B cell (primary cell): ENCODE measurements at regions not wholly inside any gene's neighbourhood (a gene's known extent, or its start where the extent isn't known, plus 50 kb on each side); places are given as distances from the start of the nearest gene placed in this dataset.

Experiments used
- EZH2 ChIP-seq: IDR thresholded peaks from 2 replicates; pipeline ENCODE4 v1.6.1; 2012; ENCODE audit warnings: borderline replicate concordance, low read depth, mild to moderate bottlenecking, moderate library complexity, low read length; ENCODE audit not compliant: insufficient read depth, poor library complexity, severe bottlenecking
- TF ChIP-seq, protein P1 (sequence below): fragments of 200-600 bp; IDR thresholded peaks from one replicate; pipeline ENCODE4 v1.8.0; 2022; ENCODE audit warnings: antibody characterized with exemption, mild to moderate bottlenecking

DNA sequence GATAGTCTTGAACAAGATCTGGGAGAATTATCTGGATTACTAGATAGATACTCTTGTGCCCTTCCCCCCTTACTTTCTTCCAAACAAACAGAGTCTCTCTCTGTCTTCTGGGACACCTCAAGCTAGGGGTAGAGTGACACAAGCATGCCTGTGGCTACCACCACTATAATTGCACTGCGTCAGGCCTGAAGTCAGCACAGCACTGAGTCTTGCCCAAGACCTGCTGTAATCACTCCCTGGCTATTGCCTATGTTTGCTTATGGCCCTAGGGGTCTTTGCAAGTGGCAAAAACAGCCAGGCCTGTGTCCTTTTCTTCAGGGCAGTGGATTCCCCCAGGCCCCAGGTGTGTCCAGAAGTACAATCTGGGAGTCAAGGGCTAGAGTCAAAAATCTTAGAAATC, 106.6 kb downstream of the SLC5A7 start:
- TF ChIP-seq, protein P1, sequence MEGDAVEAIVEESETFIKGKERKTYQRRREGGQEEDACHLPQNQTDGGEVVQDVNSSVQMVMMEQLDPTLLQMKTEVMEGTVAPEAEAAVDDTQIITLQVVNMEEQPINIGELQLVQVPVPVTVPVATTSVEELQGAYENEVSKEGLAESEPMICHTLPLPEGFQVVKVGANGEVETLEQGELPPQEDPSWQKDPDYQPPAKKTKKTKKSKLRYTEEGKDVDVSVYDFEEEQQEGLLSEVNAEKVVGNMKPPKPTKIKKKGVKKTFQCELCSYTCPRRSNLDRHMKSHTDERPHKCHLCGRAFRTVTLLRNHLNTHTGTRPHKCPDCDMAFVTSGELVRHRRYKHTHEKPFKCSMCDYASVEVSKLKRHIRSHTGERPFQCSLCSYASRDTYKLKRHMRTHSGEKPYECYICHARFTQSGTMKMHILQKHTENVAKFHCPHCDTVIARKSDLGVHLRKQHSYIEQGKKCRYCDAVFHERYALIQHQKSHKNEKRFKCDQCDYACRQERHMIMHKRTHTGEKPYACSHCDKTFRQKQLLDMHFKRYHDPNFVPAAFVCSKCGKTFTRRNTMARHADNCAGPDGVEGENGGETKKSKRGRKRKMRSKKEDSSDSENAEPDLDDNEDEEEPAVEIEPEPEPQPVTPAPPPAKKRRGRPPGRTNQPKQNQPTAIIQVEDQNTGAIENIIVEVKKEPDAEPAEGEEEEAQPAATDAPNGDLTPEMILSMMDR: no peak
- no peak for TF ChIP-seq EZH2
